GM10248 (cell line): ENCODE measurements at regions not wholly inside any gene's neighbourhood (a gene's known extent, or its start where the extent isn't known, plus 50 kb on each side); places are given as distances from the start of the nearest gene placed in this dataset.

Source experiments
- CTCF ChIA-PET: fragments of 300-600 bp; sonication (Branson Sonifier 250); formaldehyde crosslinking; extraction: SDS; loops from one replicate; lab custom pipeline; 2021; ENCODE audit warnings: antibody characterized with exemption; lab: Yijun Ruan, JAX
- POLR2A ChIA-PET: fragments of 350-650 bp; sonication (Branson Sonifier 250); formaldehyde crosslinking; extraction: SDS; loops from one replicate; lab custom pipeline; 2020; ENCODE audit warnings: antibody characterized with exemption; lab: Yijun Ruan, JAX
- DNase-seq: peaks from one replicate; pipeline ENCODE4 v3.0.0; 2012; ENCODE audit errors: extremely low spot score
- CTCF ChIP-seq: IDR thresholded peaks from 2 replicates; pipeline ENCODE4 v1.5.1; 2012; ENCODE audit warnings: mild to moderate bottlenecking, low read depth; ENCODE audit errors: extremely low read depth, missing control alignments, control extremely low read depth

- TF ChIP-seq CTCF: no peak
These were observed 89.9 kb upstream of the TMPRSS2 start for GRCh38 chr21:41597811-41598231.

GRCh38 chr21:41597227-41597626 is 89.3 kb upstream of the TMPRSS2 start:
- ChIA-PET POLR2A (no interaction called here), CTCF (no interaction called here)
- DNase-seq: no peak
- TF ChIP-seq CTCF: no peak

More at GRCh38 chr21:41597811-41598231, 89.9 kb upstream of the TMPRSS2 start:
- no peak for DNase-seq
- ChIA-PET CTCF (no interaction called here), POLR2A (no interaction called here)

- CTCF ChIA-PET: no interaction called here
- POLR2A ChIA-PET: no interaction called here
- DNase-seq: no peak
- TF ChIP-seq CTCF: no peak
These were observed 88.4 kb upstream of the TMPRSS2 start for GRCh38 chr21:41596241-41596925.

GRCh38 chr21:41594268-41594667 is 86.3 kb upstream of the TMPRSS2 start:
- no peak for DNase-seq
- ChIA-PET CTCF (no interaction called here), POLR2A (no interaction called here)
- TF ChIP-seq CTCF: no peak

- POLR2A ChIA-PET: no interaction called here
- TF ChIP-seq CTCF: no peak
- CTCF ChIA-PET: no interaction called here
- no peak for DNase-seq
These were observed 85.8 kb upstream of the TMPRSS2 start for GRCh38 chr21:41593760-41594138.

- TF ChIP-seq CTCF: no peak
- DNase-seq: no peak
- ChIA-PET CTCF (no interaction called here), POLR2A (no interaction called here)
These were observed 85.2 kb upstream of the TMPRSS2 start for GRCh38 chr21:41593051-41593759.
